ENCODE measurements at regions not wholly inside any gene's neighbourhood (a gene's known extent, or its start where the extent isn't known, plus 50 kb on each side); places are given as distances from the start of the nearest gene placed in this dataset.

DNA sequence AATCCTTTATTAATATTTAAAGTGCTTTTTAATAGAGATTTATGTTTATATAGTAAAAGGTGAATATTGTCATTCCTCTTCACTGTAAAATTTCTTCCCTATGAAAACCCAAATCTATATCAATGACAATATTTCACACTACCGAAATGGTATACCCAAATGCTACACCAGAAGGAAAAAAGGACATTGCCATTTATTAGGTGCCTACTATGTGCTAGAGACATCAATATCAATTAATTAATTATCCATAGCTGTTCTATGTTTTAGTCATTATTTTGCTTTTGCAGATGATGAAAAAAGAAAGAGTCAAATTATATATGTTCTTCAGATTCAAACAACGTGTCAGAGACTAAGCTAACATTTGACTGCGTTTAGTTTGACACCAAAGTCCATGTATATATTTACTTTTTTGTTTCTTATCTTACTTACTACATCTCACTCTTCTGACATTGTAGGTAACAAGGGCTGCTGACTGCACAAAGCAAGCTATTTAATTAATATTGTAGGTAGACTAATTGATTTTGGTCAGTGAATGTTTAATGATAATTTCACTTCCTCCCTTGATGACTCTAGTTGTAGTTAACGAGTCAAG is 614.0 kb upstream of the FOXG1 start:
- TF ChIP-seq, protein P1, sequence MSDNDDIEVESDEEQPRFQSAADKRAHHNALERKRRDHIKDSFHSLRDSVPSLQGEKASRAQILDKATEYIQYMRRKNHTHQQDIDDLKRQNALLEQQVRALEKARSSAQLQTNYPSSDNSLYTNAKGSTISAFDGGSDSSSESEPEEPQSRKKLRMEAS (IDR thresholded peaks at IDR 0.05): no peak
- no peak for TF ChIP-seq TAF1 (IDR thresholded peaks at IDR 0.05; ENCODE audit: low read depth)
- TF ChIP-seq TCF12 (IDR thresholded peaks at IDR 0.05; ENCODE audit: low read depth): no peak
- TF ChIP-seq CREB1 (IDR thresholded peaks at IDR 0.05; ENCODE audit: low read depth): no peak
- no peak for TF ChIP-seq EP300 (IDR thresholded peaks at IDR 0.05; ENCODE audit: borderline replicate concordance)
- TF ChIP-seq, protein P2, sequence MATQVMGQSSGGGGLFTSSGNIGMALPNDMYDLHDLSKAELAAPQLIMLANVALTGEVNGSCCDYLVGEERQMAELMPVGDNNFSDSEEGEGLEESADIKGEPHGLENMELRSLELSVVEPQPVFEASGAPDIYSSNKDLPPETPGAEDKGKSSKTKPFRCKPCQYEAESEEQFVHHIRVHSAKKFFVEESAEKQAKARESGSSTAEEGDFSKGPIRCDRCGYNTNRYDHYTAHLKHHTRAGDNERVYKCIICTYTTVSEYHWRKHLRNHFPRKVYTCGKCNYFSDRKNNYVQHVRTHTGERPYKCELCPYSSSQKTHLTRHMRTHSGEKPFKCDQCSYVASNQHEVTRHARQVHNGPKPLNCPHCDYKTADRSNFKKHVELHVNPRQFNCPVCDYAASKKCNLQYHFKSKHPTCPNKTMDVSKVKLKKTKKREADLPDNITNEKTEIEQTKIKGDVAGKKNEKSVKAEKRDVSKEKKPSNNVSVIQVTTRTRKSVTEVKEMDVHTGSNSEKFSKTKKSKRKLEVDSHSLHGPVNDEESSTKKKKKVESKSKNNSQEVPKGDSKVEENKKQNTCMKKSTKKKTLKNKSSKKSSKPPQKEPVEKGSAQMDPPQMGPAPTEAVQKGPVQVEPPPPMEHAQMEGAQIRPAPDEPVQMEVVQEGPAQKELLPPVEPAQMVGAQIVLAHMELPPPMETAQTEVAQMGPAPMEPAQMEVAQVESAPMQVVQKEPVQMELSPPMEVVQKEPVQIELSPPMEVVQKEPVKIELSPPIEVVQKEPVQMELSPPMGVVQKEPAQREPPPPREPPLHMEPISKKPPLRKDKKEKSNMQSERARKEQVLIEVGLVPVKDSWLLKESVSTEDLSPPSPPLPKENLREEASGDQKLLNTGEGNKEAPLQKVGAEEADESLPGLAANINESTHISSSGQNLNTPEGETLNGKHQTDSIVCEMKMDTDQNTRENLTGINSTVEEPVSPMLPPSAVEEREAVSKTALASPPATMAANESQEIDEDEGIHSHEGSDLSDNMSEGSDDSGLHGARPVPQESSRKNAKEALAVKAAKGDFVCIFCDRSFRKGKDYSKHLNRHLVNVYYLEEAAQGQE (IDR thresholded peaks at IDR 0.05; ENCODE audit: low read depth): no peak
- no peak for TF ChIP-seq TEAD4 (IDR thresholded peaks at IDR 0.05)
- no peak for TF ChIP-seq CEBPB (IDR thresholded peaks at IDR 0.05)
- TF ChIP-seq YY1 (IDR thresholded peaks at IDR 0.05; ENCODE audit: low read depth): no peak
